ENCODE measurements at regions not wholly inside any gene's neighbourhood (a gene's known extent, or its start where the extent isn't known, plus 50 kb on each side); places are given as distances from the start of the nearest gene placed in this dataset.

DNA sequence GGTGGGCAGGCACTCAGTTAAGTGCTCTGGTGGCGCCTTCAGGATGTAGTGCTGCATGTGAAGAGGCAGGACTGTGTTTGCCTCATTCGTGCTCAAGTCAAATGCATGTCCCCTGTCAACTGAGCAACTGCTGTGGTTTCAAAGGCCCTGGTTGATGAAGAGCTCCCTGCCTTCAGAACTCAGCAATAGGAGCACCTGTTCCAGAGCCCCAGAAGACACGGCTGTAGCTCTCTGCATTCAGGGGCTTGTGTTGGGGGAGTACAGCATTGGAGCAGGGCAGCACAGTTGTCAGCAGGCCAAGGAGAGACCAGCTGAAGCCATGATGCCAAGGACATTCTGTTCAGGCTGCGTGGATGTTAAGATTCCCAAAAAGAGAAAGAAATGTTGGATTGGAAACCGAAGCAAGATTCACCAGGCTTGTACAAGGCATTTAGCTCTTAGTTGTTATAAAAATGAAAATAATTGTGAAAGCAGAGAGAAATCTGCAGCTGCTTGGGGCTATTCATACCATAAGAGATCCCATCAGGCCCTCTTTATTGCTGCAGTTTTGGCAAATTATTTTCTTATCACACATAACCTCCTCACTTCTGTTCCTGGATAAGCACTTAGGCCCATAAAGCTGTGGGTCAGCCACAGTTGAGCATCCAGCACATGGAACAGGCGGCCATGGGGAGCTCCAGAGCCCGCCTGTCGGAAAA lies 252.4 kb upstream of the ZNF521 start:
- ATAC-seq (no peak), DNase-seq (peak in 1 of 3 donors; percentile 16)
- no peak overlapping the region for H3K27ac ChIP-seq (ENCODE audit: low read length)
- no peaks in the 10 kb centered on the region for H3K9me3 ChIP-seq (ENCODE audit: control insufficient read depth, low read length)
- H3K4me3 ChIP-seq (ENCODE audit: low read length): no peak overlapping the region
- H3K27me3 ChIP-seq (ENCODE audit: control insufficient read depth, insufficient read depth): no peaks in the 10 kb centered on the region
- H3K4me1 ChIP-seq (ENCODE audit: control insufficient read depth, insufficient read depth, low read length): no peaks in the 10 kb centered on the region
- intact Hi-C loops (cut with DNase I): no loop called here
- WGBS: 89% methylated on average over 8 of the region's 8 CpGs

DNA sequence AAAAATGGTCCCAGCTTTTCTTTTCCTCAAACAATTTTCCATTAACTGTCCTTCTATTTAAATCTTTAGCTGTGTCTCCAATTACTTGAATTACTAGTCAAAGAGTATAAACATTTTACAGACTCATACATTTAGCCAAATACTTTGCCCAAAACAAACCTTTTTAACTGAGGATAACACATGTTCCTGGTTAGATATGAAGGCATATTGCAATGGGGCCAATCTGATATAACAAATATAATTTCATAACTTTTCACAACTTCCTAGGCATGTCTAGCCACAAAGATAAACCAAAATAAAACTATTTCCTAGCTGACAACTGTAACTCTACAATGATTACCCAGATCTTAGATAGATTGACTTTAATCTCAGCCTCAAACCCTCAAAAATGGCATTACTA lies 247.5 kb upstream of the ZNF521 start:
- H3K4me1 ChIP-seq (ENCODE audit: control insufficient read depth, insufficient read depth, low read length): no peaks in the 10 kb centered on the region
- no peaks in the 10 kb centered on the region for H3K27me3 ChIP-seq (ENCODE audit: control insufficient read depth, insufficient read depth)
- DNase-seq (no peak), ATAC-seq (no peak)
- H3K4me3 ChIP-seq (ENCODE audit: low read length): no peak overlapping the region
- intact Hi-C loops (cut with DNase I): no loop called here
- no peak overlapping the region for H3K27ac ChIP-seq (ENCODE audit: low read length)
- H3K9me3 ChIP-seq (ENCODE audit: control insufficient read depth, low read length): no peaks in the 10 kb centered on the region

DNA sequence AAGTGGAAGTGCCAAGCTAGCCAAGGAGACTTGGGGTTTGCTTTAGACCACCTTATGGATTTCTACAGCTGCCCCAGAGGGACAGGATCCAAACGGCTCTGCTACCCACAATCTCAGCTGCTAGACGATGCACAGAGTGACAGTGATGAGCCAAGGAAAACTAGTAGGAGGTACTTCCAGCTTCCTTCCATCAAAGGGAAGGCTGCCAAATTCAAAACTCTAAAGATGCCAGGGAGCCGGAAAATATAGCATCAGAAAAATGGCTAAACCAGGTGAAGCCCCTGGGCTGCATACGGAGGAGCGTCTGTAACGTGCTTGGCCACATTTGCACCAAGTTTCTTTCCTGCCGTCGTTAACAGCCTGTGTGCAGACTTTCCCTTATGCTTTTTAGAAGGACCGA lies 245.5 kb upstream of the ZNF521 start:
- Histone ChIP-seq H3K4me1 (ENCODE audit: control insufficient read depth, insufficient read depth, low read length) (no peaks in the 10 kb centered on the region), H3K27ac (ENCODE audit: low read length) (no peak overlapping the region), H3K4me3 (ENCODE audit: low read length) (no peak overlapping the region), H3K9me3 (ENCODE audit: control insufficient read depth, low read length) (no peaks in the 10 kb centered on the region), H3K27me3 (ENCODE audit: control insufficient read depth, insufficient read depth) (no peaks in the 10 kb centered on the region)
- DNase-seq (no peak), ATAC-seq (no peak)
- intact Hi-C loops (cut with DNase I): no loop called here
- 64% methylated on average over 9 of the region's 9 CpGs for WGBS

DNA sequence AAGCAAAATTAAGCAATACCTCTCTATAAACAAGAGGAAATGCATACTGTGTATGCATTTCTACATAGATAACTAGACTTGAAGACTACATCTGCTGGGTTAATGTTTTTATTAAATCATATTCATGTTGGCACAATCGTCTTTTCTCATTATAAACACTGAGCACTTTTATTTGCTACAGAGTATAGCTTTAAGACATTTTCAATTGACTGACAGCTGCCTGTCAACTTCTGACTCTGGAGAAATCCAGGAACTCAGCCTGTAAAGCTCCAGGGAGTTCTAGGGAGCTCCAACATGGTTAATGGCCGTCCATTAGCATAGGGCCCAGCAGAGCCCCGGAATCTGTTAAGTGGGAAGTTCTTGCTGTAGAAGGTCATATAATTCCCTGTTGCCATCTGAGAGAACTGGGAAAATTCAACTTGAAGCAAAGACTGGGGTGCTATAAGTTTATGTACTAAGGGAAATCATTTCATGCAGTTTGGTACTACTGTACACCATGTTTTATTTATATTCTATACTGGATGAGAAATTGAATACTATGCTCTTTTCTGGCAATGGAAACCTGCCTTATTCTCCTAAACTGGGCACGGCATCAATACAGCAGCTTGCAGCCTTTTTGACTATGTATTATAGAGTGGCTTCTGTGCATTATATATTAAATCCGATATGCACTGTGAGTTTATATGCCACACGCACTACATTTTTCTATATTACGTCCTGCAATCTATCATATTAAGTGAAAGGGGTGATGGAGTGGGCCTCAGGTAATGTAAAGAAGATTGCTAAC lies 243.5 kb upstream of the ZNF521 start:
- Histone ChIP-seq H3K4me1 (ENCODE audit: control insufficient read depth, insufficient read depth, low read length) (no peaks in the 10 kb centered on the region), H3K9me3 (ENCODE audit: control insufficient read depth, low read length) (no peaks in the 10 kb centered on the region), H3K27ac (ENCODE audit: low read length) (no peak overlapping the region), H3K4me3 (ENCODE audit: low read length) (no peak overlapping the region), H3K27me3 (ENCODE audit: control insufficient read depth, insufficient read depth) (no peaks in the 10 kb centered on the region)
- ATAC-seq: no peak
- DNase-seq: no peak
- WGBS: 87% methylated on average over 7 of the region's 7 CpGs
- intact Hi-C loops (cut with DNase I): no loop called here

DNA sequence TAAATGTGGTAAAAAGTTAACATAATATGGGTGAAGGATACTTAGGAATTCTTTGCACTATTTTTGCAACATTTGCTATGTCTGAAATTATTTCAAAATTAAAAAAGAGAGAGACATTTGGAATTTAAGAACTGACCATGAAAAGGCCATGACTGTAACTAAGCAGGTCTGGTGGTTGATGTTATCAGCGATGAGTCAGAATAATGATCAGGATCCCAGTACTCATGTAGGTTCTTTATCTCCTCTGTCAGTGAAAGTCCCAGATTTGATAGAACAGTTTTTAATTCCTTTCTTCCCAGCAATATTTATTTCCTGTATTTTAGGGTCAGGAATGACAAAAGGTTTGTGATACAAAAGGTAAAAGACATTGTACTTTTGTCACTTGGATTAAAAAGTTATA lies 242.4 kb upstream of the ZNF521 start:
- DNase-seq (no peak), ATAC-seq (no peak)
- no peak overlapping the region for H3K4me3 ChIP-seq (ENCODE audit: low read length)
- WGBS: 100% methylated on average over 1 of the region's 1 CpG
- H3K4me1 ChIP-seq (ENCODE audit: control insufficient read depth, insufficient read depth, low read length): no peaks in the 10 kb centered on the region
- intact Hi-C loops (cut with DNase I): no loop called here
- no peaks in the 10 kb centered on the region for H3K9me3 ChIP-seq (ENCODE audit: control insufficient read depth, low read length)
- H3K27ac ChIP-seq (ENCODE audit: low read length): no peak overlapping the region
- H3K27me3 ChIP-seq (ENCODE audit: control insufficient read depth, insufficient read depth): no peaks in the 10 kb centered on the region

DNA sequence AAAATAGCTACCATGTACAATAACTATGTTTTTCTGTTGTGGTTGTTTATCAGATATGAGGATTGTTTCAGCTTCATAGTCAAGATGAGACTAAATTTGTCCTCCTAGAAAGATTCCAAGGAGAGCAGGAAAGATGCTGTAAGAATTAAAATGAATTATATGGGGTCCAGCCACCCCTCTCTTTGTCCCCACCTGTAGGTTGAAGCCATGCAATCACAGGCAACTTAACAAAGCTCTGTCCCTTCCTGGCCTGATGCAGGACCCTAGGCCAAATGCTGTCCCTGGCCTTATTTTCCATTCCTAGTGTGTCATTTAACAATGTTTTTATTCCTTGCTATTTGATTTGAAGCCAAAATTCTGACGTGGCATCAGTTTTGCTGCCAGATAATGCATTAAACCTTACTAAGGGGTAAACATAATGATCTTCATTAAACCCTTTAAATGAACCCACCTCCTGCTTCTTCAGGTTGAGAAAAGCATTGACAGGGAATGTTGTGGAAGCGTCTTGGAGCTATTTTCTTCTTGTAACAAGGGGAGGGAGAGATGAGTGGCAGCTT lies 240.9 kb upstream of the ZNF521 start:
- intact Hi-C loops (cut with DNase I): no loop called here
- no peak overlapping the region for H3K4me3 ChIP-seq (ENCODE audit: low read length)
- DNase-seq: no peak

DNA sequence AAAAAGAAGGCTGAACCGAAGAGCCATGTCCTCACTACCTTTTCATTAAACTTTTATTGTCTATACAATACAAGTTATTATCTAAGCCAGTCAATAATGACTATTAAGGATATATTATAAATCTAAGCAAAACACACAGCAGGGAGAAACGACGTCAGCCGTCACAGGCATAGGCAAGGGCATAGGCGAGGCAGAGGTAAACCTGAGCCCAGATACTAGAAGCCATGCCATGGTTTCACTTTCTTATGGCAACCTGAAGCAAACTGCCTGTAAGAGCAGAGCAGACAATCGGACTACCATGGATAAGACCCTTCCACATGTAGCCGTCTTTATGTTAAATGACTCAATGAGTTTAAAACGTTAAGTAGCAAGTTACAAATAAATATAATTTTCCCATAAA lies 238.5 kb upstream of the ZNF521 start:
- DNase-seq (no peak), ATAC-seq (no peak)
- H3K9me3 ChIP-seq (ENCODE audit: control insufficient read depth, low read length): no peaks in the 10 kb centered on the region
- intact Hi-C loops (cut with DNase I): no loop called here
- no peaks in the 10 kb centered on the region for H3K27me3 ChIP-seq (ENCODE audit: control insufficient read depth, insufficient read depth)
- WGBS: 87% methylated on average over 8 of the region's 8 CpGs
- no peak overlapping the region for H3K27ac ChIP-seq (ENCODE audit: low read length)
- no peak overlapping the region for H3K4me3 ChIP-seq (ENCODE audit: low read length)
- H3K4me1 ChIP-seq (ENCODE audit: control insufficient read depth, insufficient read depth, low read length): no peaks in the 10 kb centered on the region

More for the DNA sequence above, 240.9 kb upstream of the ZNF521 start:
- WGBS: 61% methylated on average over 2 of the region's 2 CpGs
- no peak overlapping the region for H3K27ac ChIP-seq (ENCODE audit: low read length)
- no peak for ATAC-seq
- H3K27me3 ChIP-seq (ENCODE audit: control insufficient read depth, insufficient read depth): no peaks in the 10 kb centered on the region
- no peaks in the 10 kb centered on the region for H3K9me3 ChIP-seq (ENCODE audit: control insufficient read depth, low read length)
- H3K4me1 ChIP-seq (ENCODE audit: control insufficient read depth, insufficient read depth, low read length): no peaks in the 10 kb centered on the region

DNA sequence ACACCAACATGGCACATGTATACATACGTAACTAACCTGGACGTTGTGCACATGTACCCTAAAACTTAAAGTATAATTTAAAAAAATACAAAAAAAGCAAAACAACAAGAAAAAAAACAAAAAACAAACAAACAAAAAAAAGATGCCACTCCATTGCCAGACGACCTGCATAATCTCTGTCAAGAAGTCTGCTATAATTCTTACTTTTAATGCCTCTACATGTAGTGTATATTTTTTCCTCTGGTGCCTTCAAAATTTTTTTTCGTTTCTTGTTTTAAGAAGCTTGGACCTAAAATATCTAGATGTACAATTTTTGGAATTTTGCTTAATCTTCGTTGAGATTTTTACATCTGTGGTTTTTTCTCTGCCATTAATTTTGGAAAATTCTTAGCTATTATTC lies 235.6 kb upstream of the ZNF521 start:
- H3K27me3 ChIP-seq (ENCODE audit: control insufficient read depth, insufficient read depth): no peaks in the 10 kb centered on the region
- H3K27ac ChIP-seq (ENCODE audit: low read length): no peak overlapping the region
- DNase-seq: no peak
- H3K4me3 ChIP-seq (ENCODE audit: low read length): no peak overlapping the region
- WGBS: 89% methylated on average over 5 of the region's 5 CpGs
- intact Hi-C loops (cut with DNase I): no loop called here
- ATAC-seq: no peak
- no peaks in the 10 kb centered on the region for H3K4me1 ChIP-seq (ENCODE audit: control insufficient read depth, insufficient read depth, low read length)
- H3K9me3 ChIP-seq (ENCODE audit: control insufficient read depth, low read length): no peaks in the 10 kb centered on the region

DNA sequence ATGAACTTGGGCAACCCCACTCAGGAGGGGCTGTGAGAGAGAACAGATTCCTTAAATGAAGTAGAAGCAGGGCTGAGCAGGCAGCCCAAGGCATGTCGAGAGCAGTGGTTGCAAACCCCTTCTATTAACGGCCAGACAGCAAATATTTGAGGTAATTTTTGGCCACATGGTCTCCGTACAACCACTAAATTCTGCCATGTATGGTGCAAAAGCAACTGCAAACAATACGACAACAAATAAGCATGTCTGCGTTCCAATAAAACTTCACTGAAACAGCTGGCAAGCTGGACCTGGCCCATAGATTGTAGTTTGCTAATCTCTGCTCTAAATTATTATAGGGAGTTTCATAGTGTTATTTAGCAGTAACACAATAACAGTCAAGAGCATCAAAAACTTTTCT lies 217.0 kb upstream of the ZNF521 start:
- ATAC-seq (no peak), DNase-seq (no peak)
- no peak overlapping the region for H3K4me3 ChIP-seq (ENCODE audit: low read length)
- no peak overlapping the region for H3K27ac ChIP-seq (ENCODE audit: low read length)
- 60% methylated on average over 5 of the region's 5 CpGs for WGBS
- no peaks in the 10 kb centered on the region for H3K4me1 ChIP-seq (ENCODE audit: control insufficient read depth, insufficient read depth, low read length)
- intact Hi-C loops (cut with DNase I): no loop called here
- H3K27me3 ChIP-seq (ENCODE audit: control insufficient read depth, insufficient read depth): no peaks in the 10 kb centered on the region
- H3K9me3 ChIP-seq (ENCODE audit: control insufficient read depth, low read length): no peaks in the 10 kb centered on the region

DNA sequence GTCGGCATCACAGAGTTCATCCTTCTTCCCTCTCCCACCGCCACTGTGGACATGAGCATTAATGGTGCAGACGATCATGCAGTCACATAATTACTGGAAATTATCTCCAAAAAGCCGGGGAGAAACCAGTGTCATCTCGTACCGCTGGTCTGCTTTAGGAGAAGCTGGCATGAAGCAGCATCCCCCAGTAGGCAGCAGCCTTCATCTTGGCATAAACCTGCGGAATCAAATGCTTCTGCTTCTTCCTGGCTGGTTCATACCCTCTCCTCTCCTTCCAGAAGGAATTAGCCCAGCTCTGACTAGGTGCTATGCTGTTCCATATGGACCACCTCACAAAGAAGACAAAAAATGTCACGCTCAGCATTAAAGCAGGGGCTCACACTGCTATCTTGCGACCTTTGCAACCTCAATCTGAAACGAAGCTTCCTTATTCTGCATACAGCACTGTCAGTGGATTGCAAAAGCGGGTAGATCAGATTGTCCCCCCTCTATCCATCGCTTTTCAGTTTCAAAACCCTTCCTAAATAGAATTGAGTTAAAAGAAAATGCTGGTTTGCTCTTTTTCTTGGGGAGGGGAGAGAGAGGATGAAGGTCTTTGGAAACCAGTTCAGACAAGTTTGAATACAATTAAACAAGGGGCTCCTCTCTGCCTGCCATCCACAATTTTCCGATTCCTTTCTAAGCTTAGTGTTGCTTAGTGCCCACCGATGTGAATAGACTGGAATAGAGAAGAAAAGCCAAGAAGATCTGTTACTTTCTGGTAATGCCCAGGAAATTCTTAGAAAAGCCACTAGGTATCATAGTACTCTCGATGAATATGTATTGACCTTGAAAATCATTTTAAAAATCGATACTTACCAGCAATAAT lies 212.1 kb upstream of the ZNF521 start:
- Histone ChIP-seq H3K27ac (ENCODE audit: low read length) (no peak overlapping the region), H3K27me3 (ENCODE audit: control insufficient read depth, insufficient read depth) (no peaks in the 10 kb centered on the region), H3K9me3 (ENCODE audit: control insufficient read depth, low read length) (no peaks in the 10 kb centered on the region), H3K4me1 (ENCODE audit: control insufficient read depth, insufficient read depth, low read length) (no peaks in the 10 kb centered on the region), H3K4me3 (ENCODE audit: low read length) (no peak overlapping the region)
- 86% methylated on average over 16 of the region's 16 CpGs for WGBS
- DNase-seq: no peak
- no peak for ATAC-seq
- intact Hi-C loops (cut with DNase I): no loop called here

DNA sequence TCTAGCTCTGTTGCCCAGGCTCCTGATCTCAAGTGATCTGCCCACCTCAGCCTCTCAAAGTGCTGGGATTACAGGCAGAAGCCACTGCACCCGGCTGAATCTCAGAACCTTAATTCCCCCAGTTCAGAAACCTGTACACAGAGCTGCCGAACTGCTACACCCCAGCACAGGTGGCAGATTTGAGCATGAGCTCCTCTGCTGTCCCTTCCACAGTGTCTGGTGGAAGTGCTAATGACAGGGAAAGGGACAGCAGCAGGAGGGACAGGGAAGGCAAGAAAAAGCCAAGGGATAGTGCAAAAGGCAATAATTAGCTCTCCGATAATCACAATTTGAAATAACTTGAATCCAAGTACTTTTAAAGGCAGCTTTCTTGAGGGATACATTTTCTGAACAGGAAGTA lies 211.4 kb upstream of the ZNF521 start:
- H3K4me3 ChIP-seq (ENCODE audit: low read length): no peak overlapping the region
- no peaks in the 10 kb centered on the region for H3K9me3 ChIP-seq (ENCODE audit: control insufficient read depth, low read length)
- 91% methylated on average over 3 of the region's 3 CpGs for WGBS
- no peaks in the 10 kb centered on the region for H3K27me3 ChIP-seq (ENCODE audit: control insufficient read depth, insufficient read depth)
- DNase-seq (no peak), ATAC-seq (no peak)
- intact Hi-C loops (cut with DNase I): no loop called here
- H3K4me1 ChIP-seq (ENCODE audit: control insufficient read depth, insufficient read depth, low read length): no peaks in the 10 kb centered on the region
- no peak overlapping the region for H3K27ac ChIP-seq (ENCODE audit: low read length)

All from right cardiac atrium (tissue), 5 donors.